HepG2 (cell line): ENCODE measurements at regions not wholly inside any gene's neighbourhood (a gene's known extent, or its start where the extent isn't known, plus 50 kb on each side); places are given as distances from the start of the nearest gene placed in this dataset.

ENCODE experiments used
- CTCF ChIP-seq: sonication (generic); formaldehyde crosslinking; IDR thresholded peaks from 2 replicates; pipeline ENCODE4 v1.5.0; 2020; ENCODE audit warnings: mild to moderate bottlenecking, missing genetic modification reagents, moderate library complexity
- FOXP1 ChIP-seq, 2 experiments: fragments of 450-650 bp in 1 of 2; IDR thresholded peaks; 2 replicates each; pipeline ENCODE4 v1.6.1; 2017 to 2018; ENCODE audit warnings: antibody characterized with exemption in 1 of 2
- POLR2AphosphoS5 ChIP-seq: IDR thresholded peaks from 2 replicates; pipeline ENCODE4 v1.6.1; 2012; ENCODE audit warnings: low read depth, low read length
- YY1 ChIP-seq: IDR thresholded peaks from 2 replicates; pipeline ENCODE4 v1.6.1; 2011; ENCODE audit warnings: low read length, low read depth, moderate library complexity, mild to moderate bottlenecking; ENCODE audit not compliant: insufficient read depth, insufficient replicate concordance

DNA sequence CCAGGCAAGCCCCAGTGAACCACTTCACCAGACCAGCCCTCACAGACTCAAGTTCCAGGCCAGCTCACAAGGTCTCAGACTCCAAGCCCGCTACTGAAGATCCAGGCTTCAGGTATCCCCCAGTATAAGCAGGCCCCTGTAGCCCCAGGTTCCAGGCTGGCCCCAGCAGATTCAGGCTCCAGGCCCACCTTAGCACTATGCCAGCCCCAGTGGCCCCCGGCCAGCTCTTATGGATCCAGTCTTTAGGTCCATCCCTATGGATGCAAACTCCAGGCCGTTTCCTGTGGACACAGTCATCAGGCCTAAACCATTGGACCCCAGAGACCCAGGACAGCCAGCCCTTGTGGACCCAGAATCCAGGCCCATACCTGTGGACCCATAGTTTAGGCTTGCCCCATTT lies 277.8 kb upstream of the MAGEB18 start:
- TF ChIP-seq YY1 (no peak), CTCF (CRISPR knock-in tag) (no peak), POLR2AphosphoS5 (no peak), FOXP1 (IDR thresholded peaks at IDR 0.05) (no peak), FOXP1 (CRISPR knock-in tag; IDR thresholded peaks at IDR 0.05) (no peak)
